HG03457 (cell line): ENCODE measurements at regions not wholly inside any gene's neighbourhood (a gene's known extent, or its start where the extent isn't known, plus 50 kb on each side); places are given as distances from the start of the nearest gene placed in this dataset.
"Not testable (repeated sequence)": the region's sequence is repeated elsewhere in the genome, so short reads cannot be mapped to it uniquely, and the experiment has no call there.

Source experiments
- ATAC-seq: cut with Tn5 transposase; IDR thresholded peaks from one replicate; pipeline ENCODE4 v1.9.1; 2021; ENCODE audit warnings: moderate number of reproducible peaks; ENCODE audit not compliant: unreplicated experiment

DNA sequence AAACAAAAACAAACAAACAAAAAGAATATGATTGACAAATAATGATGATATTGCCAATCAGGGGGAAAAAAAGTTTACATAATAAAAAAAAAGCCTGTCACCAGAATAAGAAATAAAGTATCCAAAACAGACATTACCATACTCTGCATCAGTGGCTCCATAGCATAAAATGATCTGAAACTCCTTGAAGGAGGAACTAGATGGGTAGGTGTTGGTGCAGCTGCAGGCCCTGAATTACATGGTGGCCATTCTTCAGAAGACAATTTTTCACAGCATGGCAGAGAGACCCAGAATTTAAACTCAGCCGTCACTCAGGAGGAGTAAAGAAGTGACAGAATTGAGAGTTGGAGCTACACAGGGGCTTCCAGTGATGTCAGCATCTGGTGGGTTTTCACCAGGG is 60.2 kb downstream of the GLUL start:
- ATAC-seq = no peak

GRCh38 chr1:182330303-182330702 is 61.3 kb downstream of the GLUL start:
- no peak for ATAC-seq

DNA sequence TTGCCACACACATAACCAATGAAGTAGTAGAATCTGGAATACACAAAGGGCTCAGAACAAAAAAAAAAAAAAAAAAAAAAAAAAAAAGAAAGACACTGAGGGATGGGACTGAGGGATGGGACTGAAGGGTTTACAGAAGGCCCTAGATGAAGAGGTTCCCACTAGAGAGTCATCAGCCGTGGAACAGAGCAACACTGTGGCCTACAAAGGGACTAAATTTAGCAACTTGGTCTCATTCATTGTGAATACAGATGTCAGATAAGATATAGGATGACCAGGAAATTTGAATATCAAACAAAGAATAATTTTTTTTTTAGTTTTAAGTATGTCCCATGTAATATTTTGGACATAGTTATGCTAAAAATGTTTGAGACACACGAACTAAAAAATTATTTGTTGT is 62.1 kb downstream of the GLUL start:
- no peak for ATAC-seq

DNA sequence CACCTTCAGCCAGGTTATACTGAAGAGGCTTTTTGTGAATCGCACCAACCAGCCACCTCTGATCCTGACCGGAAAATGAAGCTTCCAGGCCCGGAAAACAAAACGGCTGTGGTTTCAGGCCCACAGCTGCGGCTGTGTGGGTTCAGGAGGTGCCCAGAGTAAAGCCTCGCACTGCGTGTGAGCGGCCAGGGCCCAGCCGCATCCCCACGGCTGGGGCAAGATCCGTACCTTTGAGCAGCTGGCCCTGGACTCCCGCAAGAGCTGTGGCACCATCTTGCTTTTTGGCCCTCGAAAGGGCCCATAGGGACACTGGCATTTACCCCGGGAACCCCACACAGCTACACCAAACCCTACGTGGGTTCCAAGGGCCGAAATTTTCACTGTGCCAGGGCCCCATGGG is 63.0 kb downstream of the GLUL start:
- no peak for ATAC-seq

DNA sequence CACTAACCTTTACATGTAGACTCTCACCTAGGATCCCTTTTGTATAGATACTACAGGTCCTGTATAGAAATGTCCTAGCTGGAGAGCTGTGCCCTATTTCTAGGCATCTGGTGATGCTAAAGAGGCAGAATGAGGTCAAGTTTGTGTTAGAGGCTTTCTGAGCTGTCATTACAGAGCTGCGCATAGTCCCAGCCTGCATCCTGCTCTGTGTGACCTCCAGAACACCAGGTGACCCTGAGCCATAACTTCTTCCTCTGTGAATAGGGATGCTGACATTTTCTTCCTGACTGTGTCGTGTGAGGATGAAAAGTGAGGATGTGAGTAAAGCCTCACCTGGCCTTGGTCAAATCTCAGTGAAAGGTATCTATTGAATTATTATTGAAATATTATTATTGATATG is 66.3 kb downstream of the GLUL start:
- ATAC-seq = no peak

DNA sequence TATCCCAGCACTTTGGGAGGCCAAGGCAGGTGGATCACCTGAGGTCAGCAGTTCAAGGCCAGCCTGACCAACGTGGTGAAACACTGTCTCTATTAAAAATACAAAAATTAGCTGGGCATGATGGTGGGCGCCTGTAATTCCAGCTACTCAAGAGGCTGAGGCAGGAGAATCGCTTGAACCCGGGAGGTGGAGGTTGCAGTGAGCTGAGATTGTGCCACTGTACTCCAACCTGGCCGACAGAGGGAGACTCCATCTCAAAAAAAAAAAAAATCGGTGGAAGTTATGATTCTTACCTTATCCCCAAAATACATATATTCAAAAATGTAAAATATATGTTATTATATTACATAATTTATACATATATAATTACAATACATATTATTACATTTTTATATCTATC is 70.1 kb downstream of the GLUL start:
- ATAC-seq = not testable (repeated sequence)

DNA sequence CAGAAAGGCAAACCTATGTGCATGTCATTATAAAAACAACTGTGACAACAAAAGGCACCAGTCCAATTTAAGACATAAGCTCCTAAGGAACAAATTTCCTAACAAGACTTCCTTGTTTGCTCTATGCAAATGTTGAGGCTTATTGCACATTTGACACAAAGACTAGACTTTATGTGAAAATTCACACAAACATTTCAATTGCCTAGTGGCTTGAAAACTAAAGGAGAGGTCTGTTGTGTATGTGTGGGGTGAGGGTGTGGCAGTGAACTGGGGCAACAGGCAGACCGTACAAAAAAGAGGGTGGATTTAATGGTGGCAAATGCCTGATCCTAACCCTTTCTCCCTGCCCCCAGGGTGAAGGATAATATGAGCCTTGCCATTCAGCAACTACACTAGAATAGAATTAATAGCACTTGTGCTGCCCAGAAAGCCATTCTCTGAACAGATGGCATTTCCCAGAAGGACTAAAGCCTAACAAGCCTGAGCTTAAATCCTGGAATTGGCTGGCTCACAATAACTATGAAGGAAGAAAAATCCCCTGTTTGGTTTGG is 73.9 kb downstream of the GLUL start:
- ATAC-seq = no peak

DNA sequence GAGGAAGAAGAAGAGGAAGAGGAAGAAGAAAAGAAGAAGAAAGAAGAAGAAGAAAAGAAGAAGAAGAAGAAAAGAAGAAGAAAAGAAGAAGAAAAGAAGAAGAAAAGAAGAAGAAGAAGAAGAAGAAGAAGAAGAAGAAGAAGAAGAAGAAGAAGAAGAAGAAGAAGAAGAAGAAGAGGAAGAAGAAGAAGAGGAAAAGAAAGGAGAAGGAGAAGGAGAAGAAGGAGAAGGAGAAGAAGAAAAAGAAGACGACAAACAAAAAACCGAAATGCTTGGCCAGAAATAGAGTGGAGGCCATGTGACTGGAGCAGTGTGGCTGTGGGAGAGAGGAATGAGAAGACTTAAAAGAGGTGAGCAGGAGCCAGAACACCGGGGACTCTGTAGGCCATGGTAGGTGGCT is 75.1 kb downstream of the GLUL start:
- not testable (repeated sequence) for ATAC-seq

DNA sequence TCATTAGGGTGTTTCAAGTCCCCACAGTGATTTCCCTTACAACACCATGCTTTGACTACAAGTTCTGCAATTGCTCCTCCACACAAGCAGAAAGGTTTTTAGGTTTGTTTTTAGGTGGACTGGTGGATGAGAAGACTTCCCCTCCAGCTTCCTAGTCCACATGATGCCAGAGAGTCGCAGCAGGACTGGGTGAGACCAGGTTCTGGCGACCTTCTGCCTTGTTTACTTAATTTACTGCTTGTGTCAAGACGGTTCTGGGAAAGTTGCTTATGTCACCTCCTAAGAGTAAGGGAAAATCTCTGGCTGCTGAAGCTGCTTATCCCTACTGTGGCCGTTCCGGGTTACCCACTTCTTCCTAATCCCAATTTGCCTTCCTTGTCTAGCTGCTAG is 76.4 kb downstream of the GLUL start:
- ATAC-seq = no peak

- ATAC-seq = no peak
These were observed 81.8 kb downstream of the GLUL start for GRCh38 chr1:182309631-182310351.

GRCh38 chr1:182308826-182309225 is 82.8 kb downstream of the GLUL start:
- ATAC-seq = no peak

GRCh38 chr1:182307486-182307885 is 84.1 kb downstream of the GLUL start:
- ATAC-seq = not testable (repeated sequence)

DNA sequence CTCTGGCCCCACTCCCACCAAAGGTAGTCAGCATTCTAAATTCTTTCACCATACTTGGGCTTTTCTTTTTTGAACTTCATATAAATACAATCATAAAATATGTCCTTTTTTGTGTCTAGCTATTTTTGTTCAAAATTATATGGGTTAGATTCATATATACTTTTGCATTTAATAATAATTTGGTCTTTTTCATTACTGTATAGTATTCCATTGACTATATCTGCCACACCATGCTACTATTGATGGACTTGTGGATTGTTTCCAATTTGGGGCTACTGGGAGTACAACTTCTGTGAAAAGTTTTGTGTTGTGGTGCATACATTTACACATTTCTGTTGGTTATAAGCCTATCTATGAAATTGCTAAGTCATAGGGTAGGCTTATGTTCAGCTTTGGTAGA is 85.7 kb downstream of the GLUL start:
- no peak for ATAC-seq

DNA sequence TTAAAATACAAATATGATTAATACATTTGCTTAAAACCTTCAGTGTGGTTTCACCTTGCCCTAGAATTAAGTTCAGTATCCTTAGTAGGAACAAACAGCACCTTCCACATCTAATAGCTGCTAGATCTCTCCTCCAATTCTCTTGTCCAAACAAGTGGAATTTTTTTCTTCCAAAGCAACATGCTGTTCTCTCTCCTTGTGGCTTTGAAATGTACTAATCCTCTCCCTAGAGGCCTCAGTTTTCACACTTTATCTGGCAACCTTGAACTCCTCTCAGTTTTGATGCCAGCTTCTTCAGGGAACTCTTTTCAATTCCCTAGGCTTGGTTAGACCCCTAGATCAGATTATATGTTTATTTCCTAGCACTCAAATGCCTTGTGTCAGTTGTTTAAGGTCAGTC is 87.0 kb downstream of the GLUL start:
- ATAC-seq = no peak

DNA sequence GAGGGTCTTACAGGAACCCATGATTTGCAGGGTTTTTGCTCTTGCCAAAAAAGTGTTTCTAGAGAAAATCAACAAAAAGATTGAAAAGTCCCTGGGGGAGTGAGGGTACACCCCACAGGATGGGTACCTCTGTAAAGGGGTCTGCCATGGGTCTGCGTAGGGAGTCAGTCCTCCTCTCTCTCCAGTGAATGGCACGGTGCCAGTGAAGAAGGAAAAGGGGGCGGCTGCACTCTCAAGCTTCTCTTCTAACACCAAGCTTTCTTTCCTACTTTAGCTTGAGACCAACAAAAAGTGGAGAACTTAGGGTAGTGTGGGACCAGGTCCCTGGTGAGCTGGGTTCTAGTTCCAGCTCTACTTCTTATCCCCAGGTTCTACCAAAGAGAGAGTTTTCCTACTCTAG is 87.4 kb downstream of the GLUL start:
- ATAC-seq = no peak

DNA sequence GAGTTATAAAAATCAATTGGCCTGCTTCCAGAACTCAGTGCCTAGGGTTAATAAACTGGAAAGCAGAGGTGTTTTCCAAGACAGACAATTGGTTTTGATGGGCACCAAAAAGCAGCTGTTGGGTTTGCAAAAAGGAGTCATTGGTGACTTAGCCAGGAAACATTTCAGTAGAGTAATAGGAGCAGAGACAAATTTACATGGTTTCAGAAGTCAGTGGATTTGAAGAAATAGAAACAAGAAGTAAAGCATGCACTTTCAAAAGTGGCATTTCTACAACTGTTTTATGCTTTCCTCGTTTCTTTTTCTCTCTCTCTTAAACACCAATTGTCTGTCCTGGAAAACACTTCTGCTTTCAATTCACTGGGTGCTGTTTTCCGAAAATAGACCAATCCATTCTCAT is 87.8 kb downstream of the GLUL start:
- ATAC-seq = no peak

- no peak for ATAC-seq
These were observed 90.0 kb downstream of the GLUL start for GRCh38 chr1:182301467-182302198.

DNA sequence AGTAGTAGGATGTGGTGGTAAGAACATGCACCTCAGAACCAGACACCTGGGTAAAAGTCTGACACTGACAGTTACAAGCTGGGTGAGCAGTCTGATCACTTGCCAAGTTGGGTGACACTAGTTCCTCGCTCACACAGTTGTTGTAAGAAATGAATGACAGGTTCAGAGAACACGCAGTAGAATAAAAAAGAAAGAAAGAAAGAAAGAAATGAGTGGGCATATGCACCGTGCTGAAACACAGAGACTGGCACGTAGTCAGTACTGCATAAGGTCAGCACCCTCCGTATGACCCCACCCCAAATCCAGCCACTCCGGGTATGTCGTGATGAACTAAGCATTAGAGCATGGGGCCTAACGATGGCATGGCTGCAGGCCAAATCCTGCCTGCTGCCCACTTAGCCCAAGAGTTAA is 90.6 kb downstream of the GLUL start:
- no peak for ATAC-seq

DNA sequence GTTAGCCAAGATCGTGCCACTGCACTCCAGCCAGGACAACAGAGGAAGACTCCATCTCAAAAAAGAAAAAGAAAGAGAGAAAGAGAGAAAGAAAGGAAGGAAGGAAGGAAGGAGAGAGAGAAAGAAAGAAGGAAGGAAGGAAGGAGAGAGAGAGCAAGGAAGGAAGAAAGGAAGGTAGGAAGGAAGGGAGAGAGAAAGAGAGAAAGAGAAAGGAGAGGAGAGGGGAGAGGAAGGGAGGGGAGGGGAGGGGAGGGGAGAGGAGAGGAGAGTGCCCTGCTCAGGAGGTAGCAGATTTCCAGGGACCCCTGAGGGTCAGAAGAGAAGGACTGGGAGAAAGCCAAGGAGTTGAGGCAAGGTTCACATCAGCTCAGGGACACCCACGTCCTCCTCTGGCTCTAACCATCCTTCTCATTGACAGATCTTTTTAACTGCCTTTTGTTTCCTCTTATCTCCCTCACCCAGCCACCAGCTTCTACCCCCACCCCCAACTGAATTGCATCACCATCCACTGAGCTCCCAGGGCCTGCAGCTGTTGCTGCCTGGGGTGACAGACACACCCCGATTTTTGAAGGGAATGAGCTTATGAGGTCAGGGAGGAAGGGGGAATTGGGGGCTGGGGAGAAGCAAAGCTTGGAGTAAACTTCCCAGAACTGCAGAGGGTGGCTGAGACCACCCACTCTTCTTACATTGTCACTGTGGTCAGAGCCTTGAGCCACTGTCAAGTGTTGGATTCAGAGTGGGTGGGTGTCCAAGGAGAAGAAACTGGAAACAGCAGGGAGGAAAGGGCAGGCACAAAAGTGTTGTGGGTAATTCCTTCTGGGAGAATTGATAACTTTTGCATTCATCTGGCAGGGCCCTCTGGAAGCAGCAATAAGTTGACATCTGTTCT is 91.6 kb downstream of the GLUL start:
- no peak for ATAC-seq

DNA sequence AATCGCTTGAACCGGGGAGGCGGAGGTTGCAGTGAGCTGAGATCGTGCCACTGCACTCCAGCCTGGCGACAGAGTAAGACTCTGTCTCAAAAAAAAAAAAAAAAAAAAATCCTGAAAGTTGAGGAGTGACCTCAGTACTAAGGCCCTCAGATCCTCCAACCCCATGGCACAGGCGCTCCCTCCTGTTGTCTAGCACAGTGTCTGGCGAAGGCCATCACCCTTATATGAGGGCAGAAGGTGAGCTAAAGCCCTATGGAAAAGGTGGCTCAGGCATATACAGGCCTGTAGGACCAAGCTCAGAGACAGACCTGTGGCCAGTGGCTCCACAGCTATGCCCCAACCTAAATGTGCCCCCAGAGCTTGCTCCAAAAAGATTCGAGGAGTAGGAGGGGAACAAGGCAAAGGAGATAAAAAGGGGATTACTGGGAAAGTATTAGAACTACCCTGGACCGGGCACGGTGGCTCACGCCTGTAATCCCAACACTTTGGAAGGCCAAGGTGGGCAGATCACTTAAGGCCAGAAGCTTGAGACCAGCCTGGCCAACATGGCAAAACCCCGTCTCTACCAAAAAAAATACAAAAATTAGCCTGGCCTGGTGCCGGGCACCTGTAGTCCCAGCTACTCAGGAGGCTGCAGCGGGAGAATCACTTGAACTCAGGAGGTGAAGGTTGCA is 92.4 kb downstream of the GLUL start:
- not testable (repeated sequence) for ATAC-seq

- no peak for ATAC-seq
These were observed 94.3 kb downstream of the GLUL start for GRCh38 chr1:182297335-182297734.
